ENCODE measurements at regions not wholly inside any gene's neighbourhood (a gene's known extent, or its start where the extent isn't known, plus 50 kb on each side); places are given as distances from the start of the nearest gene placed in this dataset.

GRCh38 chr10:29131952-29132547 is 156.8 kb upstream of the LYZL1 start:
- no peak for DNase-seq

- DNase-seq, result no peak
These were observed 156.2 kb upstream of the LYZL1 start for GRCh38 chr10:29132551-29133111.

- no peak for DNase-seq
These were observed 153.5 kb upstream of the LYZL1 start for GRCh38 chr10:29135337-29135736.

GRCh38 chr10:29136411-29136810 is 152.5 kb upstream of the LYZL1 start:
- DNase-seq, result no peak

GRCh38 chr10:29140151-29140550 is 148.7 kb upstream of the LYZL1 start:
- no peak for DNase-seq

- DNase-seq, result no peak
These were observed 147.9 kb upstream of the LYZL1 start for GRCh38 chr10:29140991-29141390.

GRCh38 chr10:29141761-29142160 is 147.1 kb upstream of the LYZL1 start:
- no peak for DNase-seq

- DNase-seq, result no peak
These were observed 146.2 kb upstream of the LYZL1 start for GRCh38 chr10:29142516-29143314.

GRCh38 chr10:29144126-29144525 is 144.7 kb upstream of the LYZL1 start:
- no peak for DNase-seq

- DNase-seq, result no peak
These were observed 142.4 kb upstream of the LYZL1 start for GRCh38 chr10:29146311-29147100.

- DNase-seq, result no peak
These were observed 138.9 kb upstream of the LYZL1 start for GRCh38 chr10:29150010-29150409.

GRCh38 chr10:29151005-29151404 is 137.9 kb upstream of the LYZL1 start:
- DNase-seq, result no peak

- DNase-seq, result no peak
These were observed 131.5 kb upstream of the LYZL1 start for GRCh38 chr10:29157321-29157720.

- no peak for DNase-seq
These were observed 130.8 kb upstream of the LYZL1 start for GRCh38 chr10:29158066-29158465.

GRCh38 chr10:29160150-29160617 is 128.7 kb upstream of the LYZL1 start:
- no peak for DNase-seq

- DNase-seq, result no peak
These were observed 125.1 kb upstream of the LYZL1 start for GRCh38 chr10:29163746-29164145.

- DNase-seq, result no peak
These were observed 122.2 kb upstream of the LYZL1 start for GRCh38 chr10:29166713-29167112.

- DNase-seq, result no peak
These were observed 119.8 kb upstream of the LYZL1 start for GRCh38 chr10:29169021-29169420.

- no peak for DNase-seq
These were observed 117.2 kb upstream of the LYZL1 start for GRCh38 chr10:29171717-29172116.

- no peak for DNase-seq
These were observed 114.5 kb upstream of the LYZL1 start for GRCh38 chr10:29174389-29174788.

GRCh38 chr10:29176845-29177832 is 111.7 kb upstream of the LYZL1 start:
- no peak for DNase-seq

- no peak for DNase-seq
These were observed 106.9 kb upstream of the LYZL1 start for GRCh38 chr10:29181936-29182335.

All from CD4-positive, alpha-beta T cell treated with Interleukin-4 for 4 hours (primary cell).